ENCODE measurements at regions not wholly inside any gene's neighbourhood (a gene's known extent, or its start where the extent isn't known, plus 50 kb on each side); places are given as distances from the start of the nearest gene placed in this dataset.

GRCh38 chr4:123588631-123589241, 192.1 kb downstream of the SPRY1 start:
- TF ChIP-seq EP300 (conservative IDR thresholded peaks at IDR 0.05; ENCODE audit: poor library complexity, severe bottlenecking) = no peak
- TF ChIP-seq, protein P1, sequence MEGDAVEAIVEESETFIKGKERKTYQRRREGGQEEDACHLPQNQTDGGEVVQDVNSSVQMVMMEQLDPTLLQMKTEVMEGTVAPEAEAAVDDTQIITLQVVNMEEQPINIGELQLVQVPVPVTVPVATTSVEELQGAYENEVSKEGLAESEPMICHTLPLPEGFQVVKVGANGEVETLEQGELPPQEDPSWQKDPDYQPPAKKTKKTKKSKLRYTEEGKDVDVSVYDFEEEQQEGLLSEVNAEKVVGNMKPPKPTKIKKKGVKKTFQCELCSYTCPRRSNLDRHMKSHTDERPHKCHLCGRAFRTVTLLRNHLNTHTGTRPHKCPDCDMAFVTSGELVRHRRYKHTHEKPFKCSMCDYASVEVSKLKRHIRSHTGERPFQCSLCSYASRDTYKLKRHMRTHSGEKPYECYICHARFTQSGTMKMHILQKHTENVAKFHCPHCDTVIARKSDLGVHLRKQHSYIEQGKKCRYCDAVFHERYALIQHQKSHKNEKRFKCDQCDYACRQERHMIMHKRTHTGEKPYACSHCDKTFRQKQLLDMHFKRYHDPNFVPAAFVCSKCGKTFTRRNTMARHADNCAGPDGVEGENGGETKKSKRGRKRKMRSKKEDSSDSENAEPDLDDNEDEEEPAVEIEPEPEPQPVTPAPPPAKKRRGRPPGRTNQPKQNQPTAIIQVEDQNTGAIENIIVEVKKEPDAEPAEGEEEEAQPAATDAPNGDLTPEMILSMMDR (IDR thresholded peaks at IDR 0.05; ENCODE audit: poor library complexity, severe bottlenecking) = no peak
- TF ChIP-seq EZH2 (IDR thresholded peaks at IDR 0.05; ENCODE audit: borderline replicate concordance, insufficient read depth, low read length, poor library complexity, severe bottlenecking) = no peak

All from neural cell (in vitro differentiated cells).